ENCODE measurements at regions not wholly inside any gene's neighbourhood (a gene's known extent, or its start where the extent isn't known, plus 50 kb on each side); places are given as distances from the start of the nearest gene placed in this dataset.
"Not testable (repeated sequence)": the region's sequence is repeated elsewhere in the genome, so short reads cannot be mapped to it uniquely, and the experiment has no call there.

GRCh38 chr6:145547594-145548335 is 187.6 kb downstream of the EPM2A start:
- DNase-seq (ENCODE audit: low spot score): no peak

GRCh38 chr6:145548933-145549648 is 186.2 kb downstream of the EPM2A start:
- DNase-seq (ENCODE audit: low spot score): no peak

GRCh38 chr6:145551164-145551563 is 184.2 kb downstream of the EPM2A start:
- no peak for DNase-seq (ENCODE audit: low spot score)

- DNase-seq (ENCODE audit: low spot score): no peak
These were observed 180.2 kb downstream of the EPM2A start for GRCh38 chr6:145555084-145555483.

- DNase-seq (ENCODE audit: low spot score): no peak
These were observed 177.8 kb downstream of the EPM2A start for GRCh38 chr6:145557474-145557873.

GRCh38 chr6:145559836-145560235 is 175.5 kb downstream of the EPM2A start:
- no peak for DNase-seq (ENCODE audit: low spot score)

- no peak for DNase-seq (ENCODE audit: low spot score)
These were observed 173.9 kb downstream of the EPM2A start for GRCh38 chr6:145561095-145562072.

GRCh38 chr6:145562771-145563615 is 172.3 kb downstream of the EPM2A start:
- no peak for DNase-seq (ENCODE audit: low spot score)

- DNase-seq (ENCODE audit: low spot score): no peak
These were observed 170.8 kb downstream of the EPM2A start for GRCh38 chr6:145564553-145564952.

GRCh38 chr6:145567684-145568252 is 167.6 kb downstream of the EPM2A start:
- DNase-seq (ENCODE audit: low spot score): no peak

GRCh38 chr6:145569140-145569539 is 166.2 kb downstream of the EPM2A start:
- no peak for DNase-seq (ENCODE audit: low spot score)

- not testable (repeated sequence) for DNase-seq (ENCODE audit: low spot score)
These were observed 165.0 kb downstream of the EPM2A start for GRCh38 chr6:145570336-145570735.

GRCh38 chr6:145574269-145574668 is 161.1 kb downstream of the EPM2A start:
- not testable (repeated sequence) for DNase-seq (ENCODE audit: low spot score)
